ENCODE measurements at regions not wholly inside any gene's neighbourhood (a gene's known extent, or its start where the extent isn't known, plus 50 kb on each side); places are given as distances from the start of the nearest gene placed in this dataset.
A peak's percentile ranks its signal among the peaks of the same experiment; 100 is the strongest.

DNA sequence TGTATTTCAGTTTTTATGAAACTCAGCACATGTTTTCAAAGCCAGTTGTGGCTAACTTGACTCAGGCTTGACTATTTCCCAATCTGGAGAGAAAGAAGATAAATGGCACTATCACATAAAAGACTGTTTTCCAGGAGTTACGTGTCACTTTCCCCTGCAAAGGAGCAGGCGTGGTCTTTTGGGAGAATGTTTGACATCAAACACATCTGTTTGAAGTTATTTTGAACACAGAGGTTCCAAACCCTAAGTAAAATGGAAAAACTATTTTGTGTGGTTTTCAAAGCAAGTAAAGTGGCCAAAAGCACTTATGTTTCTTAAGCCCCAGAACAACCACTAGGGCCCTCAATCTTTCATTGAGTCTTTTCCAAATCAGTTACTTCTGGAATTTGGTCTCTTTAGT is 89.7 kb downstream of the FOXF2 start:
- Histone ChIP-seq H3K4me1 (ENCODE audit: insufficient read depth) (peaks cover 4% of the 10 kb centered on the region), H3K9me2 (replicated peaks; ENCODE audit: insufficient read depth) (no peaks in the 10 kb centered on the region), H3K4me2 (no peak overlapping the region), H3K27me3 (no peaks in the 10 kb centered on the region), H3K9me3 (ENCODE audit: low read depth) (no peaks in the 10 kb centered on the region), H3K4me3 (no peak overlapping the region), H4K20me1 (ENCODE audit: insufficient read depth, poor library complexity, severe bottlenecking) (no peaks in the 10 kb centered on the region), H3K27ac (peak overlapping the region; percentile 51), H3K36me3 (replicated peaks; ENCODE audit: insufficient read depth, low read depth) (no peaks in the 10 kb centered on the region), H3K79me2 (no peaks in the 10 kb centered on the region), H2AFZ (no peak overlapping the region)
- 45% methylated on average over 2 of the region's 2 CpGs for WGBS (ENCODE audit: low lambda C conversion rate, missing lambda C conversion rate)
- TF ChIP-seq CTCF (IDR thresholded peaks at IDR 0.05; ENCODE audit: poor library complexity), result no peak
- TF ChIP-seq EZH2phosphoT487 (IDR thresholded peaks at IDR 0.05; ENCODE audit: low read depth, severe bottlenecking, unreplicated experiment), result no peak
- TF ChIP-seq EZH2 (IDR thresholded peaks at IDR 0.05; ENCODE audit: borderline replicate concordance), result no peak
- peak; percentile 13 for DNase-seq (ENCODE audit: low spot score)

DNA sequence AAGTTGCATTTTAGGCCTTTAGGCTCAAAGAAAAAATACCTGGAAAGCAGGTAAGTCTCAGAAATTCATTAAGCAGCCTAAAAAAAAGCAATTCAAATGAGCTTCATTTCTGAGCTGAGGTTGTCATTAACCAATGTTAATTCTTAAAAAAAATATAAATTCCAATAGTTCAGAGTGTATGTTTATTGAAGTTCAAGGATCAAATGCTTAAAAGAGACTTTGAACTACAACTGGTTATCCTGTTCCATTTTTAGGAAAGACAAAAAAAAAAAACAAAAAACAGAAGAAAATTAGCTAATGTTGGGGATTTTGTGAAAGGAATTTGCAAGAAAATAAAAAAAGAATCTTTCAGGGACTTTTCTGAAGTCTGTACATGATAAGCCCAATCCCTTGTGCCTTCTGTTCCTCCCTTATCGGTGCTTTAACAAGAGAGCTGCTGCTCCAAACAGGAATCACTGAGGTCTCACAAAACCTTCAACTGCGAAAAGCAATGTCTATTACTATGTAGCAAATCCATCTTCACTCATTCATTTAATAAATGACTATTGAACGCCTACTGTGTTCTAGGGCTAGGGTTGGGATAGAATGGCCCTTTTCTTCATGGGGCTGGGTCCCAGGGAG is 90.3 kb downstream of the FOXF2 start:
- no peak overlapping the region for H2AFZ ChIP-seq
- H4K20me1 ChIP-seq (ENCODE audit: insufficient read depth, poor library complexity, severe bottlenecking), result no peaks in the 10 kb centered on the region
- TF ChIP-seq EZH2 (IDR thresholded peaks at IDR 0.05; ENCODE audit: borderline replicate concordance) (no peak), EZH2phosphoT487 (IDR thresholded peaks at IDR 0.05; ENCODE audit: low read depth, severe bottlenecking, unreplicated experiment) (no peak), CTCF (IDR thresholded peaks at IDR 0.05; ENCODE audit: poor library complexity) (no peak)
- H3K4me3 ChIP-seq, result no peak overlapping the region
- H3K79me2 ChIP-seq, result no peaks in the 10 kb centered on the region
- no peaks in the 10 kb centered on the region for H3K9me3 ChIP-seq (ENCODE audit: low read depth)
- 83% methylated on average over 3 of the region's 3 CpGs for WGBS (ENCODE audit: low lambda C conversion rate, missing lambda C conversion rate)
- peaks cover 4% of the 10 kb centered on the region for H3K4me1 ChIP-seq (ENCODE audit: insufficient read depth)
- no peaks in the 10 kb centered on the region for H3K9me2 ChIP-seq (replicated peaks; ENCODE audit: insufficient read depth)
- H3K27ac ChIP-seq, result peak overlapping the region; percentile 50
- H3K27me3 ChIP-seq, result no peaks in the 10 kb centered on the region
- no peaks in the 10 kb centered on the region for H3K36me3 ChIP-seq (replicated peaks; ENCODE audit: insufficient read depth, low read depth)
- no peak overlapping the region for H3K4me2 ChIP-seq
- no peak for DNase-seq (ENCODE audit: low spot score)

- H3K36me3 ChIP-seq (replicated peaks; ENCODE audit: insufficient read depth, low read depth), result no peaks in the 10 kb centered on the region
- TF ChIP-seq EZH2phosphoT487 (IDR thresholded peaks at IDR 0.05; ENCODE audit: low read depth, severe bottlenecking, unreplicated experiment) (no peak), CTCF (IDR thresholded peaks at IDR 0.05; ENCODE audit: poor library complexity) (no peak), EZH2 (IDR thresholded peaks at IDR 0.05; ENCODE audit: borderline replicate concordance) (no peak)
- H3K9me3 ChIP-seq (ENCODE audit: low read depth), result no peaks in the 10 kb centered on the region
- WGBS (ENCODE audit: low lambda C conversion rate, missing lambda C conversion rate), result 95% methylated on average over 1 of the region's 1 CpG
- peaks cover 4% of the 10 kb centered on the region for H3K4me1 ChIP-seq (ENCODE audit: insufficient read depth)
- no peak overlapping the region for H3K27ac ChIP-seq
- H3K4me3 ChIP-seq, result no peak overlapping the region
- DNase-seq (ENCODE audit: low spot score), result no peak
- no peaks in the 10 kb centered on the region for H3K27me3 ChIP-seq
- H2AFZ ChIP-seq, result no peak overlapping the region
- H4K20me1 ChIP-seq (ENCODE audit: insufficient read depth, poor library complexity, severe bottlenecking), result no peaks in the 10 kb centered on the region
- H3K9me2 ChIP-seq (replicated peaks; ENCODE audit: insufficient read depth), result no peaks in the 10 kb centered on the region
- H3K79me2 ChIP-seq, result no peaks in the 10 kb centered on the region
- H3K4me2 ChIP-seq, result no peak overlapping the region
These were observed 91.9 kb downstream of the FOXF2 start for GRCh38 chr6:1481286-1481685.
